ENCODE measurements at regions not wholly inside any gene's neighbourhood (a gene's known extent, or its start where the extent isn't known, plus 50 kb on each side); places are given as distances from the start of the nearest gene placed in this dataset.

DNA sequence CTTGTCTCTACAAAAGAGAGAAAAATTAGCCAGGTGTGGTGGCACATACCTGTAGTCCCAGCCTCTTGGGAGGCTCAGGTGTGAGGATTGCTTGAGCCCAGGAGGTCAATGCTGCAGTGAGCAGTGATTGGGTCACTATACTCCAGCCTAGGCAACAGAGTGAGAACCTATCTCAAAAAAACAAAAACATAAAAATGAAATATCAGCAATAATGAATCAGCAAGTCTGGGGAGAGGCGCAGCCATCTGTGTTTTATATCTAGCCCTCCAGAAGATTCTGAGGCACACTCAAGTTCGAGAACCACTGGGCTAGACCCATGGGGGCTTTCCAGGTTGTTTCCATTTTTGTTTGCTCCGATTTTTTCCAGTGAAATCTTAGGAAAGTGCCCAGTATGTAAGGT, 88.1 kb upstream of the BCL6 start:
- no peak overlapping the region for H3K27ac ChIP-seq
- peaks cover 0 to 11% (median 1%) of the 10 kb centered on the region in 6 donors for H3K4me1 ChIP-seq
- no peak for DNase-seq
- WGBS, 5 donors = 84 to 93% (median 90%) methylated on average over 3 of the region's 3 CpGs
- no peaks in the 10 kb centered on the region for H3K36me3 ChIP-seq
- intact Hi-C loops (cut with DNase I; ENCODE audit: low total_unique reads) = no loop called here
- H3K4me3 ChIP-seq = no peak overlapping the region
- TF ChIP-seq POLR2AphosphoS5 (IDR thresholded peaks at IDR 0.05) = no peak
- no peak for TF ChIP-seq CTCF (IDR thresholded peaks at IDR 0.05 in 8 of 11, conservative IDR thresholded peaks at IDR 0.05 in 3 of 11)
- TF ChIP-seq POLR2A (IDR thresholded peaks at IDR 0.05) = no peak
- peaks cover 0 to 10% (median 0%) of the 10 kb centered on the region in 8 donors for H3K9me3 ChIP-seq
- no peaks in the 10 kb centered on the region for H3K27me3 ChIP-seq (replicated peaks in 1 of 7)

GRCh38 chr3:187833799-187834578, 88.7 kb upstream of the BCL6 start:
- TF ChIP-seq POLR2A (IDR thresholded peaks at IDR 0.05) (no peak), CTCF (IDR thresholded peaks at IDR 0.05 in 8 of 11, conservative IDR thresholded peaks at IDR 0.05 in 3 of 11) (no peak), POLR2AphosphoS5 (IDR thresholded peaks at IDR 0.05) (no peak)
- intact Hi-C loops (cut with DNase I; ENCODE audit: low total_unique reads) = no loop called here
- no peak for DNase-seq

DNA sequence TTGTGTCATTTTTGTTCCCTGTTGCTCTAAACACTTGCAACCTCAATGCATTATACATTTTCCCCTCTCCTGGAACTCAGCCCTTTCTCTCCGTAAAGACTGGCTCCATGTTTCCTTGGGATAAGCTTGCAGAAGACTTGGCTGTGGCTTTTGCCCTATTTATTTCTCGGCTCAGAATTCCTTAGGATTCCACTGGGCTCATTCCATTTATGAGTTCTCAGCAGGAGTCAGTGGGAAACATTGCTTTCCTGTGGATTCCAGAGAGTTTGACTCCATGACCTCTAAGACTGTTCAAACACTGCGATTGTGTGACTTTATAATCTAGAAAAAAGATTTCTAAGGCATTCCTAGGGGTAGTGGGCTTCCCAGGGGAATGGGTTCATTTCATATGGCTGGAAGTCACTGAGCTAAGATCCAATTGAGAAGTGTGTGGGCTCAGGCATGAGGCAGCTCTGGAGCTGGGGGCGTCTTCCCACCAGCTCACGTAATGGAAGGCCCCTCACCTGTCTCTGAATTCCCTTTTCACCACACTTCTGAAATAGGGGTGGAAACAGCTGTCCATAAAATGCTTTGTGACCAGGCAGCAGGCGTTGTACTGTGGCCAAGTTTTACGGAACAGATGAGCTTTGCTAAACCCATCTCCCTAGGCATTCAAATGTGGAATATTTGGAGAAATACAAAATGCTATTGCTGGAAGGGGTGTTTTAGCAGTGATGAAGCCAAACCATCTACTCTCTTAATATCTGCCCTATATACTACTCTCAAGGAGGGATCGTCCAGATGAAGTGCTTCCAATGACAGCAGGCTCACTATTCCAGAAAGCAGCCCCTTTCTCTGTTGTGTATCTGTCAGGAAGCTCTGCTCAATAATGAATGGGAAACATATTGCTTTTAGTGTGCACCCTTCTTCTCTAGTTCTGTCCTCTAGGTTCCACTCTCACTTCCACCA, 91.8 kb upstream of the BCL6 start:
- no peak for TF ChIP-seq CTCF (IDR thresholded peaks at IDR 0.05 in 8 of 11, conservative IDR thresholded peaks at IDR 0.05 in 3 of 11)
- no peak for TF ChIP-seq POLR2A (IDR thresholded peaks at IDR 0.05)
- no peak for TF ChIP-seq POLR2AphosphoS5 (IDR thresholded peaks at IDR 0.05)
- H3K36me3 ChIP-seq = no peaks in the 10 kb centered on the region
- no peak for DNase-seq
- no peaks in the 10 kb centered on the region for H3K27me3 ChIP-seq (replicated peaks in 1 of 7)
- intact Hi-C loops (cut with DNase I; ENCODE audit: low total_unique reads) = no loop called here
- 85 to 96% (median 87%) methylated on average over 8 of the region's 8 CpGs for WGBS, 5 donors
- peaks cover 0 to 10% (median 0%) of the 10 kb centered on the region in 8 donors for H3K9me3 ChIP-seq
- no peaks in the 10 kb centered on the region for H3K4me1 ChIP-seq
- H3K27ac ChIP-seq = no peak overlapping the region
- H3K4me3 ChIP-seq = no peak overlapping the region

More at GRCh38 chr3:187833799-187834578, 88.7 kb upstream of the BCL6 start:
- Histone ChIP-seq H3K27ac (no peak overlapping the region), H3K4me1 (peaks cover 0 to 5% (median under 1%) of the 10 kb centered on the region in 6 donors), H3K27me3 (replicated peaks in 1 of 7) (no peaks in the 10 kb centered on the region), H3K36me3 (no peaks in the 10 kb centered on the region), H3K4me3 (no peak overlapping the region), H3K9me3 (peaks cover 0 to 10% (median 0%) of the 10 kb centered on the region in 8 donors)
- 71 to 86% (median 83%) methylated on average over 7 to 9 of the region's 9 CpGs for WGBS, 5 donors

All from spleen (tissue), 11 donors.